RKO (cell line): ENCODE measurements at regions not wholly inside any gene's neighbourhood (a gene's known extent, or its start where the extent isn't known, plus 50 kb on each side); places are given as distances from the start of the nearest gene placed in this dataset.
"Not testable (repeated sequence)": the region's sequence is repeated elsewhere in the genome, so short reads cannot be mapped to it uniquely, and the experiment has no call there.

Experiments used
- DNase-seq: peaks from one replicate; pipeline ENCODE4 v3.0.0-alpha.2; 2016; ENCODE audit warnings: low spot score

DNA sequence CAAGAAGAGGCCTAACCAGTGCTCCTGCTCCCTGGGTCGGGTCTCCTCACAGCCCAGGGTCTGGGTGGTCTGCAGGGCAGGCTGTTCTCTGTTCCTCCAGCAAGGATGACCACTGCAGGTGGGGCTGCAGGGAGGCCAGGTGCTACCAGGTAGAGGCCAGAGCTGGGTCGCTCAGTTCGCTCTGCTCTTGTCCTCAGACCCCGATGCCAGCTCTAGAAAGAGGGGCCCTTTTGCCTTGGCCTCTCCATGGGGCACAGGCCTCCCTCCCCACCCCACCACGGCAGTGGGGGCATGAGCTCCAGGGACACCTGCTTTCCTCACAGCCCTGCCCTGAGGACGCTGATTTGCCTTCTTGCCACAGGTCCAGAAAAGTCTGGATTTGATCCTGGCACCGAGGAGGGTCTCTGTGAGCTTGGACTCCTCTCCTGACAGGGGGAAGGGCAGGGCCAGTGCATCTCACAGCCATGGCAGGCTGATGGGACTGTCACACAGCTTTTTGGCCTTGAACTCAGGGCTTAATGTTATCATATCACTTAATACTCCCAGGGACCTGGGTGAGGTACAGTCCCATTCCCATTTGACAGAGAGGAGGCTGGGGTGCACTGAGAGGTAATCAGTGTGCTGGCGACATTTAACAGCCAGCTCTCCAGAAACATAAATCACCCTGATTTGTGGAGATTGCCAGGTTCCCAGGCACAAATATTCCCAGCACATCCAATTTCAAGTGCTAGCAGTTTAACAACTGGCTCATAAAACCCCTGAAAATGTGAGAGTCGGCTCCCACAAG lies 273.0 kb upstream of the SFSWAP start:
- no peak for DNase-seq

DNA sequence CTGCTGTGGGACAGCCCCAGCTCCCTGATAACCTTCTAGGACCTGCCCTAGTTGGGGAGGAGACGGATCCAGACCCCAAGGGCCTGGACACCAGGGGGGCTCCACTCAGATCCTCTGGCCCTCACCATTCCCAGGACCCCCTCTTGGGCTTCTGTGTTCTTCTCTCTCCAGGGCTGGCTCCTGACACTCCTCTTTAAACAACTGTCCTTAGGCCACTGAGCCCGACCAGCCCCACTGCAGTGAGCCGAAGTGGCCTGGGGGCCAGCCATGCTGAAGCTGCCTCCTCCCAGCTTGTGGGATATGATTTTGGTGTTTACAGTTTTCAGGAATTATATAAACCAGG lies 272.4 kb upstream of the SFSWAP start:
- DNase-seq = not testable (repeated sequence)

DNA sequence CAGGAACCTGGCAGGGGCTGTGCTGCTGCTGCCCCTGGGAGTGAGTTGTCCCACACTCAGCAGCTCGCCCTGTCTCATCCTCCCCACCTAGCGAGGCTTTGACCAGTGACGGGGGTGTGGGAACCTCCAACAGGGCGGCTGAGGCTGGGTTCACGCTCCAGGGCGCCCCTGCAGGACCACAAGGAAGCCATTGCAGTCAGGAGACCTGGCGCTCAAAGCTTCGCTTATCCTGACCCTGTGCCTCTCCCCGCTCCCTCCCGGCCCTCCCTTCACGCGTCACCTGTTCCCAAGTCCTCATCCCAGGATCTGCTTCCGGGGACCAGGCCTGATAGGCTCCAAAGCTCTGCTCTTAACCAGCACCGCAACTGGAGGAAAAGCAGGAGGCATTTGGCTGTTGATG lies 272.0 kb upstream of the SFSWAP start:
- DNase-seq = no peak

DNA sequence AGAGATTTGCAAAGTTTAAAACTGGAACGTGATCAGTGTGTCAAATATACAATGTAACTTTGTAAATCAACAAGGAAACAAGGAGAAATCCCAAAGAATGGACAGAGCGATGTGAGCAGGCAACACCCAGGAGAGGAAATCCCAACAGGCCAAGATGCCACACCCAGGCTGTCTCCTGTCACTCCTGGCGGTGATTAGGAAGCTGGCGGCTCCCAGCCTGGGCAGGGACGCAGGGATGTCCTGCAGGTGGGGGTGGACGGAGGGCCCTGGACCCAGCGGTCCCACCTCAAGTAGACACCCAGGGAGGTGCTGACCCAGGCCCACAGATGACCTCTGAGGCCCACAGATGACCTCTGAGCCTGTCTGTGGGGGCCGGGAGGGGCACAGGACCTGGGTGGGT lies 271.1 kb upstream of the SFSWAP start:
- DNase-seq = not testable (repeated sequence)

DNA sequence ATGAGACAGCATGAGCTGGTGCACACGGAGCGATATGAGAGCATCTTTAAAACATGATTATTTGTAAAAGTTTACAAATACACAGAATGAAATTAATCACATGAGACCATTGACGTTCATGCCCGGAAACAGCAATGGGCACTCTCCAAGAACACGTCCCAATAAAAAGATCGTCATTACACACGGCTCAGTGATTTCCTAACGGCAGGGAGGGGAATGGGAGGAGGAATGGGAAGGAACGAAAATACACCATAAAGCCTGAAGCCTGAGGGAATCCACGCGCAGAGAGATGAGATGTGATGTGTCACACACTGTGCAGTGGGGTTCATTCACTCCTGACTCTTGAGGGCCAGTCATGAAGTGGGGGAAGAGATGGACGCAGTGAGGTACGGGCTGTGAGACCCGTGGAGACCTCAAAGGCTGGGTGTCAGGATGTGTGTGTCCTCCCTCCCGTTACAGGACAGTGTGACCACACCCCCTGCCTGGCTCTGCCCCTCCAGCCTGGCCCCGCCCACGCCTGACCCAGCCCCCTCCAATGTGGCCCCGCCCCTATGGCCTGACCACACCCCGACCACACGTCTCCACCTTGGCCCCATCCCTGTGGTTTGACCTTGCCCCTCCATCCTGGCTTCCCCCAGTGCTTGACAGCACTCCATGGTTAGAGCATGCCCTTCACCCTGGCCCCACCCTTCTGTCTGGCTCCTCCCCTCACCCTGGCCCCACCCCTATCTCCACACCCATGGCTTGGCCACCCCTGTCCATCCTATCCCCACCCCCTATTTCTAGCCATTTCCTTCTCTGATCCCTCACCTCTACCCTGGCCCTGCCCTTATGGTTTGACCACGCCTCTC lies 270.5 kb upstream of the SFSWAP start:
- not testable (repeated sequence) for DNase-seq

DNA sequence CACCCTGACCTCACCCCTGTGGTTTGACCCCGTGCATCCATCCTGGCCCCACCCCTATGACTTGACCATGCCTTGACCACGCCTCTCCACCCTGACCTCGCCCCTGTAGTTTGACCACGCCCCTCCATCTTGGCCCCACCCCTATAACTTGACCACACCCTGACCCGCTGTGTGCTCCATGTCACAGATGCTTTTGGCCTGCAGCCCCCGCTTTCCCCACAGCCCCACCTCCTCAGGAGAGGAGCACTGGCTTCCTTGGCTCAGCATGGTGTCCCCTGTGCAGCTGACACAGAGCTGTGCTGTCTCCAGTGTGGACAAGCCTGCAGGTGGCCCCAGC lies 269.9 kb upstream of the SFSWAP start:
- DNase-seq = peak; percentile 8

DNA sequence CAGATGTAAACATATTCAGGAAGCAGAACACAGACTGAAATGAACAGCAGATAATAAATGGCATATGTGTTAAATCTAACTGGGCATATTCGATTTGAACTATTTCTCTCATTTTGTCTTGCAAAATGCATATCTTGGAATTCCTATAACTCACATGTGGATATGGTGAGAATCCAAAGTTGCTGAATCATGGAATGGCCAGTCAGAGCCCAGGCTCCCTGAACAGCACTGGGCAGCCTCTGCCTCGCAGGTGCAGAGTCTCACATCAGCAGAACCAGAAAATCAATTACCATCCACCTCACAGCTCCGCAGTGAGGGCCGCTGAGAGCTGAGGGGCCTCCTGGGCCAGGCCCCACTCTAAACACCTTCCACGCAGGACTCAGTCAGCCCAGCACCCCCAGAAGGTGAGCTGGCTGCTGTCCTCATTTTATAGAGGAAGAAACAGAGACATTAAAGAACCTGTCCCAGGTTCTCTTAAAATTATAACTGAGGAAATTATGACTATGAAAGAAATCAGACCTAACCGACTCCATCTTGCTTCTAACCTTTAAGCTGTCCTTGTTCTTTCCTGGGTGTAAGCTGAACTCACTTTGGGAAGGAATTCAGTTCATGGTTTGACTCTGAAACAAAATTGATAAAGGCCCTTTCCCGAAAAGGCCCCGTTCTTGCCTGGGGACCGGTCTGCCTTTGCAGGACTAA lies 269.1 kb upstream of the SFSWAP start:
- no peak for DNase-seq

DNA sequence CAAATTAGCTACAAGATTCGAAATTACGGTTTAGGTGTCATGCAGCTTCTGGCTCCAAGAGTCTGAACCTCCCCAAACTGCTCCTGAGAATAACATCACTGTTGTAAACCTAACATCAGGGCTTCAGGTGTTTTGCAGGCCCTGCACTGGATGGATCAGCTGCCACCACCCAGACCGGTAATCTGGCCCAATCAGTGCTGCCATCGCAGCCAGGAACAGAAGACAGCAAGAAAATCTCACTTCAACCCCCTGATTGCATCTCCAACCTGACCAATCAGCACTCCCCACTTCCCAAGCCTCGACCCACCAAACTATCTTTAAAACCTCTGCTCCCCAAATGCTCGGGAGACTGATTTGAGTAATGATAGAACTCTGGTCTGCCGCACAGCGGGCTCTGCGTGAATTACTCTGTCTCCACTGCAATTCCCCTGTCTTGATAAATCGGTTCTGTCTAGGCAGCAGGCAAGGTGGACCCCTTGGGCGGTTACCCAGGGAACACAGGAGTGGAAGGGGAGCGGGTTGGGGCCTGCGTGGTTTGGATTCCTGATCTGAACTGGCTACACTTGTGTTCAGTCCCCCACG lies 268.5 kb upstream of the SFSWAP start:
- no peak for DNase-seq

DNA sequence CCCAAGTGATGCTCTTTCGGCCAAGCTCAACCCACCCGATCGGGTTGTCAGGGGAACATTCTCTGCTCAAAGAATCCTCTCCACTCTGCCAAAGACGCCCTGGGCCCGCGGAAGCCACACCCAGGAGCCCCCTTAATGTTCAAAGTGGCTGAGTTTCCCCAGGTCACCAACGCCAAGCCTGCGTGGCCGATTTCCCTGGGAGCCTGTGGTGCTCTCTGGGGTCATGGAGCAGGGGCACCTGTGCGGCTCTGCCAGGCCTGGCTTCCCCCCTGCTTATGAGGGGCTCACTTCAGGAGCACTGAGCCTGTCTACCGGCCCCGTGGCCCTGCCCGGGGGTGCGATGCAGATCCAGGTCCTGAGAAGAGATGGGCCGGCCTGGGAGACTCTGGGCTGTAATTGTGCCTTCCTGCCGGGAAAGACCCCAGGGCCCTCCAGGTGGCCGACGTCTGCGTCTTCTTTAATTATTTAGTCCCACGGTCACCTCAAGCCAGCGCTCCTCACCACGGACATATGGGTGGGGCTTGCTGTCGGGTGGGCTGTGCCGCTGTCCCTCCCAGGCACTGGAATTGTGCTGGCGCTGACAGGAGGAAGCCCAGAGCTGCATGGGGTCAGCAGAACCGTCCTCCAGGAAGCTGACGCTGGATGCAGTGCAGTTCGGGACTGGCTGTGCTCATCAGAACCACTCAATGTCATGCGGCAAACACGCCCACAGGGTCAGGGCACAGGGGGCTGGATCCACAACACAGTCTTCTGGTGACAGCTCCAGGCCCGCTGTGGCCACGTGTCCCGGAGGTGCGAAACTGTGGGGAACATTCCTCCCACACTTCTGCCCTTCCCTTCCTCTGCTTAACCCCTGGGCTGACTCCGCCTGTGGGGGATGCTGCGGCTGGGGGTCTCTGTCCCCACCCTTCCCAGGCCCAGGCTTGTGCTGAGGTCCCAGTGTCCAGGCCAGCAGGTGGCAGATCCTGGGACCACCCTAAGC lies 267.6 kb upstream of the SFSWAP start:
- DNase-seq = no peak

DNA sequence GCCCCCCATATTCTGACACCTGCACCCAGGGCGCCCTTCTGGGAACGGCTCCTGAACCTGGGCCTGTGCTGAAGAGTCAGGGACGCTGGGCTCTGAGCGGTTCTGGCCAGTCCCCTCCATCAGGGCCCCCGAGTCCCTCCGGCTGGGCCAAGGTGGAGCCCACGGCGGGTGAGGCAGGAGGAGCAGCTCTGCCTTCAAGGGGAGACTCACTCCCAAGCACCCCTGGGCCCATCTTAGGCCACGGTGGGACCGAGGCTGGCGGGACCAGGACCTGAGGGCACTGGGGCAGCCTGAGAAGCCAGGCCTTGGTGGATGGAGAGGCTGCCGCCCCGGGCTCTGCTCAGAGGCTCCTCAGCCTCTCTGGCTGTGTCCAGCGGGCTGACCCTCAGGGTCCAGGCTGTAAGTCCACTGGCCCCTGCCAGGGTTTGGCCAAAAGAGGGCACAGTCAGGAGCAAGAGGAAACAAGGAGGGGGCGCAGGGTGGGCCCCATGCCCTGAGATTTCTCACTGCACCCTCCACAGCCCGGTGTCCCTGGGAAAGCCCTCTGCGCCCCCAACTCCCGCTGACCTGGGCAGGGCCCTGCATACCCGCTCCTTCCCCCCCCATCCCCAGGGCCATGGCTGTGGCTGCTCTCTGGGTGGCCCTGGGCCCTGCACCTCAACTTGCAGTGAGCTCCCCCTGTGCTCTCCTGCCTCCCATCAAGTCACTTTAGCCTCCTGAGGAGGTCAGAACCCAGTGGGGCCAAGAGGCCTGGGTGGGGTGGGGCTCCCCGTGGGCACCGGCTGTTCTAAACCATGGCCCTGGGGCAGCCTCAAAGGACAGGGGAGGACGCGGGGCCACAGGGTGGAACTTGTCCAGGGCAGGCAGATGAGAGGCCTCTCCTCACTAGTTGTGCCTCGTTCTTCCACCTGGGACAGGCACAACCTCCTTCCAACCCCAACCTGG lies 266.4 kb upstream of the SFSWAP start:
- DNase-seq = no peak

DNA sequence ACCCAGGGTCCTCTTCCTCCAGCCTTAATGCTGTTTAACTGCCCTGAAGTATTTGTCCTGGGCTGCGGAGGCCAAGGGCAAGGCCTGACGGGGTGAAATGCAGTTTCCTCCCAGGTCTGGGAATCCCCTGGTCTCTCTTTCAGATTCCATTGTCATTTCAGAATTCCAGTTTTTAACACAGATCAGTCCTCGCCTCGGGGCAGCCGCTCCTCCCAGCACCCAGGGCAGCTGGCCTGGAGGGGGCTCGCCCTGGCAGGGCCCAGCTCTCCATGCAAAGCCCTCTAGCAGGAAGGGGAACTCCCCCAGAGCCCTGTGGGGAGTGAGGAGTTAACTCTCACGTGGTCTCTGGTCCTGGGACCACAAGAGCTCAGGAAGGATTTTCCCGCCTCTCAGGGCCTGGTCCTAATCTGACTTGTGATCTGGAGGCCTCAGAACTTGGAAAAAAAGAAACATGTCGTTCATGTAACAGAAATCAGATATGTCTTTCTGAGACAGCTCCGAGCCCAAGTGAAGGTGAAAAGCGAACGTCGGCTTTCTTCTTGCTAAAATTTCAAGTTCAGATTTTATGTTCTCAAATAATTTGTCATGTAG lies 265.6 kb upstream of the SFSWAP start:
- no peak for DNase-seq

DNA sequence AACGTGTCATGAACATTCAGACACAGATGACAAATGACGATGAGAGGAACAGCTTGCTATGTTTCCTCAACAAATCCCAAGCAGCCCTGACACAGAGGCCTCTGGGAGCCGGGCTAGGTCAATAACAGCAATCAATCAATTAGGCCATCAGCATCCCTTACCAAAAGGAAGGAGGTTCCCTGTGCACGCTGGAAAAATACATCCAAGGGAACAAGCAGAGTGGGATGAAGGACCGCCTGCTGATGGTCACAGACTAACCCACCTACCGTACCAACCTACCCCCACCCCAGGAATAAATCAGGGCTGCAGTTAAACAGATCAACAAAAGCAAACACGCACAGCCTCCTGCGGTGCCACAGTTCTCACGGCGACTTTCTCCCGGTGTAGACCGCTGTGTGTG lies 265.1 kb upstream of the SFSWAP start:
- DNase-seq = no peak

DNA sequence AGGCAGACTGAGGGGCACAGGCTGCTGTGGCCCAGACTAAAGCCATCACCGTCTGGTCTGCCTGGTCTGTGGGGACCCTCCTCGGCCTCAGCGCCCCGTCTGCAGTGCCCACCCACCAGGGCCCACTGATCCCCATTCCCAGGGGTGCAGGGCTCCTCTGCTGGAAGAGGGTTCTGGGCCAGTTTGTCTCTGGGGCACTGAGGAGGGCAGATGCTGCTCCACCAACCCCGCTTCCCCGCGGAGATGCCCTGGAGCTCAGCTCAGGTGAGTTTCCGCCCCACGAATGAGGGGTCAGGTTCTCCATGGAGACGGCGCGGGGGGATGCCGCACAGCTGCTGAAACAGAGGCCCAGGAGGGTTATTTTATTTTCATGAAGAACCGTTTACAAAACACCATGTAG lies 263.3 kb upstream of the SFSWAP start:
- DNase-seq = not testable (repeated sequence)

DNA sequence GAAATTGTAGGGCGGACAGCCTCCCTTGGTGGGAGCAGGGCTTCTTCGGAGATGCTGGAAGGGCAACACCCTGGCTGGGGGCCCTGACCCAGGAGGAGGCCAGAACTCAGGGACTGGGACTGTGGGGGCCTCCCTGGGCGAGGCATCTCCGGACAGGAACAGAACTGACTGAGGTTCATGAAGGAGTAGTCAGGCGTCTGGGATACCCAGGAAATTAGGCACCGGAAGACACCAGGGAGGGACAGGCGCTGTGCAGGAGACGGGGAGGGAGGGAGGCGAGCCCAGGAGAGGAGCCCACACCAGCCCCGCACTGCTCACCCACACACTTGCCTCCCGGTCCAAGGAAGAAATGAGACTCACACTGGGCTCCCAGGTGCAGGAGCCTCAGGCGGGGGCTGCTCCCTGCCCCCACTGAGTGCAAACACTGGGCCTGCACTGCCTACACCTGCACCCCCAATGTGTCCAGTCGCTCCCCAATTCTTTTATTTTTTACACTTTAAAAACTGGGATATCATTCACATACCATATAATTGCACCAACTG lies 262.6 kb upstream of the SFSWAP start:
- no peak for DNase-seq

DNA sequence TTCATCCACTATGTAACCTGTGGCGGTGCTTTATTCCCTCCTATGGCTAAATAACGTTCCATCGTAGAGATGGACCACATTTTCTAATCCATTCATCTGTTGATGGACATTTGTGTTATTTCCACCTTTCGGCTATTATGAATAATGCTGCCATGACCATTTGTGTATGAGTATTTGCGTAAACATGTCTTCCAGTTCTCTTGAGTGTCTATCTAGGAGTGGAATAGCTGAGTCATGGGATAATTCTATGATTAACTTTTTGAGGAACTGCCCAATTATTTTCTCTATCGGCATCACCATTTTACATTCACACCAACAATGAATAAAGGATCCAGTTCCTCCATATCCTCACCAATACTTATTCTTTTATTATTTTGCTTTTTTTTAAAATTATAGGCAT lies 261.9 kb upstream of the SFSWAP start:
- DNase-seq = no peak

DNA sequence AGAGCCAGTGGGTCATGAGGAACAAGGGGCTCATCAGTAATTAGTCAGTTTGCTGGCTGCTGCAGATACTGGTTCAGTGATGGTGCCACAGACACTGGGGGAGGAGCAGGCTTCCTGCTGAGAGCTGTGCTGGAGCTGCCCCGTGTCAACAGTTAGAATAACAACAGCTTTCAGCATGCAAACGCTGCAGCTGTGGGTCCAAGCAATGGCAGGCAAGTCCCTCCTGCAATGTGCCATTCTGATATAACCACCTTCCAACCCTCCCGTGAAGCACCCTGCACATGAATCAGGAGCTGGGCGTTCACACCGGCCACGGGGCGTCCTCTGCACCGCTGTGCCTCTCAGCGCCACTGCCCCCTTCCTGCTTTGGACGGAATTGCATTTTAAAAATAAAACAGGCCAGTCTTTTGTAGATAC lies 258.4 kb upstream of the SFSWAP start:
- DNase-seq = peak; percentile 40

DNA sequence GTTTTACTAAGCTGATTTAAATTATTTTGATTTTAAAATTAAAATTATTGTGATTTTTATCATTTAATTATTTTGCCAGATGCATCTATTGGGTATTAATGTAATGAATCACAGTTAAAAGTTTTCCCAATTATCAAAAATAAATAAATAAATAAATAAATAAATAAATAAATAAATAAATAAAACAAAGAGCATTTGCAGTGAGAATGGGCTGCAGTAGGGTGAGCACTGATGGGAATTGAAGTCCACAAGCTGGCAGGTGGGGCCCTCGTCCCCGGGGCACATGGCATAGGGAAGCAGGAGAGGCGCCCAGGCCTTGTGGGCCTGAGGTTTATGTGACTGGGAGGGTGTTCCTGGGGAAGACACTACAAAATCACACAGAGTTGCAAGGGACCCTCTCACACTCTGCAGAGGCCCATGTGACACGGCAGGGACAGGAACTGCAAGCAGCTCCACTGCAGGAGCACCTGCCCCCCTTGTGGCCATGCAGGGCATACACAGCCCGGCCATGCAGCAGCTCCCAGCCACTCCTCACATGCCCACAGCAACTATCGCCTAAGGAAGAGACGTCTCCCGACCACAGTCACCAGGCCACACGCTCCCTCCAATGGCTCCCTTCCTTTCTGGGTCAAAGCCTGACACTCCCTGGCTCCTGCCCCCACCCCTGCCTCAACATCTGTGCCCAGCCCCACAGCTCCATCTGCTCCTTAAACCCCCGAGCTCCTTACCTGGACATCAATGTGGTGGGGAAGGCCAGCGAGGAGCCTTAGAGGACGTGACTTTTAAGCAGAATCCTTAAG lies 256.3 kb upstream of the SFSWAP start:
- peak; percentile 77 for DNase-seq

DNA sequence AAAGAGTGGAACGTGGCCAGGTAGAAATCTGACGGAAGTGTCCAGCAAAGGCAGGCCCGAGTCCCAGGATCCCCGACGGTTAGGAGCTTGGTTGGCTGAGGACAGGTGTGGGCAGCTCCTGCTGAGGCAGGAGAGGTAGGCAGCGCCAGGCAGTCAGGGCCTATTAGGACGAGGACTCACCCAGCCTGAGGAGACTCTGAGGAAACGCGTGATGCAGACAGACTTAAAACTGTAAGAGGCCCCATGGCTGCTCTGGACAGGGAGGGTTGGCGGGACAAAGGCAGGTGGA lies 255.7 kb upstream of the SFSWAP start:
- DNase-seq = no peak

DNA sequence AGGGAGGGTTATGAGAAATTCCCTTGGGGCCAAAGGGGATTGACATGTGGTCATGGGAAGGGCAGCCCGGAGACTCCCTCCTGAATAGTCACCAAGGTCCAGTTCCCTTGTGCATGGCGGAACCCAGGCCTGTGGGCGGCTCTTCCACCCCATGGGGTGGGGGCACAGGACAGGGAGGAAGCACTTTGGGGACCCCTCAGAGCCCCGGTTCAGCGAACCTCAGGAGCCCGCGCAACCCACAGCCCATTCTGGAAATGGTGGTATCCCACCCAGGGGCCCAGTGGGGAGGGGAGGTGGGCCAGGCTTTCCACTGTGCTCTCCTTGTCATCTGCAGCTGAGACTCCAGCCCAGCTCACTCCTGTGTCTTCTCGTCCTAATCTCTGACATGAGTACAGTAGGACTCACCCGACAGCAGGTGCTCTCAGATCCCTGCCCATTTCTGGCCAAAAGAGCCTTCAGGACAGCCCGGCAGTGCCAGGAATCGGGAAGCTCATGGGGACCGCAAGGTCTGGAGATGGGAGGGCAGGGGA lies 255.2 kb upstream of the SFSWAP start:
- DNase-seq = no peak
